NT2/D1 (cell line): ENCODE measurements at regions not wholly inside any gene's neighbourhood (a gene's known extent, or its start where the extent isn't known, plus 50 kb on each side); places are given as distances from the start of the nearest gene placed in this dataset.

ENCODE experiments used
- DNase-seq: peaks from one replicate; pipeline ENCODE4 v3.0.0-alpha.2; 2011; ENCODE audit warnings: low read depth, low spot score
- H3K27me3 ChIP-seq: 2 replicates; pipeline ENCODE4 v1.6.0; 2011; ENCODE audit warnings: mild to moderate bottlenecking; ENCODE audit not compliant: insufficient read length, insufficient read depth
- H3K36me3 ChIP-seq: 2 replicates; pipeline ENCODE4 v1.6.1; 2011; ENCODE audit warnings: mild to moderate bottlenecking, low read length, mixed read lengths; ENCODE audit not compliant: insufficient read depth, insufficient read length
- H3K4me1 ChIP-seq: 2 replicates; pipeline ENCODE4 v1.5.1; 2011; ENCODE audit not compliant: insufficient read depth, insufficient read length
- H3K4me3 ChIP-seq: 2 replicates; pipeline ENCODE4 v1.5.1; 2011; ENCODE audit warnings: low read depth; ENCODE audit not compliant: insufficient read length
- H3K9ac ChIP-seq: 2 replicates; pipeline ENCODE4 v1.6.0; 2011; ENCODE audit warnings: low read depth; ENCODE audit not compliant: insufficient read length
- H3K9me3 ChIP-seq: 2 replicates; pipeline ENCODE4 v1.5.1; 2011; ENCODE audit warnings: mild to moderate bottlenecking, low read length; ENCODE audit not compliant: insufficient read depth
- SUZ12 ChIP-seq: IDR thresholded peaks from 2 replicates; pipeline ENCODE4 v1.6.1; 2011; ENCODE audit not compliant: insufficient read length, insufficient read depth; ENCODE audit errors: extremely low read depth
- YY1 ChIP-seq: IDR thresholded peaks from 2 replicates; pipeline ENCODE4 v1.6.1; 2011; ENCODE audit not compliant: insufficient read length, insufficient read depth
- ZNF274 ChIP-seq: IDR thresholded peaks from 2 replicates; pipeline ENCODE4 v1.6.1; 2011; ENCODE audit warnings: mild to moderate bottlenecking, low read depth, low read length

- Histone ChIP-seq H3K9me3 (peaks cover 21% of the 10 kb centered on the region), H3K4me3 (no peak overlapping the region), H3K27me3 (peaks cover 30% of the 10 kb centered on the region), H3K4me1 (no peaks in the 10 kb centered on the region), H3K9ac (no peak overlapping the region), H3K36me3 (no peaks in the 10 kb centered on the region)
- no peak for DNase-seq
- TF ChIP-seq SUZ12 (no peak), ZNF274 (no peak), YY1 (no peak)
These were observed 98.4 kb upstream of the FZD10 start for GRCh38 chr12:130063866-130064265.

- H3K36me3 ChIP-seq = no peaks in the 10 kb centered on the region
- no peak for TF ChIP-seq ZNF274
- TF ChIP-seq SUZ12 = no peak
- no peak for TF ChIP-seq YY1
- no peaks in the 10 kb centered on the region for H3K4me1 ChIP-seq
- peaks cover 33% of the 10 kb centered on the region for H3K27me3 ChIP-seq
- peaks cover 21% of the 10 kb centered on the region for H3K9me3 ChIP-seq
- no peak overlapping the region for H3K9ac ChIP-seq
- DNase-seq = no peak
- H3K4me3 ChIP-seq = no peak overlapping the region
These were observed 97.3 kb upstream of the FZD10 start for GRCh38 chr12:130064999-130065398.

- H3K9ac ChIP-seq = no peak overlapping the region
- H3K4me1 ChIP-seq = no peaks in the 10 kb centered on the region
- peaks cover 9% of the 10 kb centered on the region for H3K9me3 ChIP-seq
- DNase-seq = no peak
- no peaks in the 10 kb centered on the region for H3K36me3 ChIP-seq
- peaks cover 23% of the 10 kb centered on the region for H3K27me3 ChIP-seq
- TF ChIP-seq ZNF274 (no peak), SUZ12 (no peak), YY1 (no peak)
- H3K4me3 ChIP-seq = no peak overlapping the region
These were observed 95.5 kb upstream of the FZD10 start for GRCh38 chr12:130066742-130067141.

GRCh38 chr12:130068741-130069140, 93.5 kb upstream of the FZD10 start:
- H3K27me3 ChIP-seq = peaks cover 23% of the 10 kb centered on the region
- no peak overlapping the region for H3K4me3 ChIP-seq
- H3K36me3 ChIP-seq = no peaks in the 10 kb centered on the region
- TF ChIP-seq ZNF274 (no peak), SUZ12 (no peak), YY1 (no peak)
- no peak for DNase-seq
- H3K9ac ChIP-seq = no peak overlapping the region
- no peaks in the 10 kb centered on the region for H3K9me3 ChIP-seq
- H3K4me1 ChIP-seq = no peaks in the 10 kb centered on the region

GRCh38 chr12:130070126-130070611, 92.1 kb upstream of the FZD10 start:
- no peak for TF ChIP-seq YY1
- no peak for TF ChIP-seq ZNF274
- TF ChIP-seq SUZ12 = no peak
- no peak for DNase-seq
- Histone ChIP-seq H3K4me1 (peaks cover under 1% of the 10 kb centered on the region), H3K9me3 (no peaks in the 10 kb centered on the region), H3K36me3 (no peaks in the 10 kb centered on the region), H3K27me3 (peaks cover 26% of the 10 kb centered on the region), H3K9ac (no peak overlapping the region), H3K4me3 (no peak overlapping the region)

GRCh38 chr12:130073721-130074120, 88.5 kb upstream of the FZD10 start:
- TF ChIP-seq SUZ12 (no peak), ZNF274 (no peak), YY1 (no peak)
- DNase-seq = no peak
- Histone ChIP-seq H3K4me3 (no peak overlapping the region), H3K27me3 (peaks cover 15% of the 10 kb centered on the region), H3K4me1 (peaks cover 4% of the 10 kb centered on the region), H3K36me3 (no peaks in the 10 kb centered on the region), H3K9ac (no peak overlapping the region), H3K9me3 (peaks cover 9% of the 10 kb centered on the region; the same call in 1 of the 2 replicates)

GRCh38 chr12:130074661-130075406, 87.4 kb upstream of the FZD10 start:
- H3K4me3 ChIP-seq = no peak overlapping the region
- H3K9me3 ChIP-seq = peaks cover 9% of the 10 kb centered on the region; the same call in 1 of the 2 replicates
- TF ChIP-seq YY1 = no peak
- TF ChIP-seq ZNF274 = no peak
- TF ChIP-seq SUZ12 = no peak
- peaks cover 11% of the 10 kb centered on the region for H3K27me3 ChIP-seq
- H3K36me3 ChIP-seq = no peaks in the 10 kb centered on the region
- DNase-seq = no peak
- no peak overlapping the region for H3K9ac ChIP-seq
- H3K4me1 ChIP-seq = peaks cover 4% of the 10 kb centered on the region
